Kidney (tissue), 13 donors: ENCODE measurements at regions not wholly inside any gene's neighbourhood (a gene's known extent, or its start where the extent isn't known, plus 50 kb on each side); places are given as distances from the start of the nearest gene placed in this dataset.
A peak's percentile ranks its signal among the peaks of the same experiment; 100 is the strongest.

ENCODE experiments used
- DNase-seq, 5 donors: peaks; one replicate each; pipeline ENCODE4 v3.0.0-alpha.2; 2013 to 2020
- FAIRE-seq: peaks from 2 replicates; lab custom pipeline; 2012; peaks lifted over from hg19 to GRCh38; lab: Jason Lieb, UNC
- H3K27ac ChIP-seq, 2 donors: one replicate each; pipeline ENCODE4 v1.7.0; 2013; ENCODE audit warnings: low read depth in 2 of 2, low read length in 2 of 2, inconsistent platforms in 1 of 2
- H3K27me3 ChIP-seq: one replicate; pipeline ENCODE4 v1.7.1; 2013; ENCODE audit warnings: low read length, inconsistent platforms; ENCODE audit not compliant: control insufficient read depth, insufficient read depth
- H3K36me3 ChIP-seq, 3 donors: one replicate each; pipeline versions ENCODE4 v1.7.0 to v1.7.1; 2013; ENCODE audit warnings: low read length in 3 of 3, control low read depth in 1 of 3, inconsistent platforms in 1 of 3; ENCODE audit not compliant: insufficient read depth in 3 of 3, control insufficient read depth in 2 of 3
- H3K4me1 ChIP-seq, 3 donors: one replicate each; pipeline versions ENCODE4 v1.7.0 to v1.7.1; 2013; ENCODE audit warnings: low read length in 3 of 3, inconsistent platforms in 1 of 3, low read depth in 1 of 3; ENCODE audit not compliant: control insufficient read depth in 2 of 3, insufficient read depth in 2 of 3
- H3K4me3 ChIP-seq, 3 donors: one replicate each; pipeline versions ENCODE4 v1.7.0 to v1.8.1; 2013; ENCODE audit warnings: low read length in 3 of 3, control low read depth in 1 of 3, inconsistent platforms in 1 of 3
- H3K9ac ChIP-seq, 3 donors: one replicate each; pipeline versions ENCODE4 v1.7.0 to v1.7.1; 2013; ENCODE audit warnings: low read length in 3 of 3, control low read depth in 1 of 3, inconsistent platforms in 1 of 3
- H3K9me3 ChIP-seq, 3 donors: one replicate each; pipeline versions ENCODE4 v1.7.0 to v1.7.1; 2013; ENCODE audit warnings: low read length in 3 of 3, control low read depth in 1 of 3, inconsistent platforms in 1 of 3; ENCODE audit not compliant: control insufficient read depth in 2 of 3, insufficient read depth in 1 of 3
- CTCF ChIP-seq: IDR thresholded peaks from 3 replicates; pipeline ENCODE4 v1.5.1; 2012; ENCODE audit warnings: mild to moderate bottlenecking, moderate library complexity, borderline replicate concordance; ENCODE audit not compliant: insufficient read depth; ENCODE audit errors: extremely low read depth
- intact Hi-C: fragments of 100-400 bp; cut with DNase I; formaldehyde crosslinking; loops from one replicate; pipeline ENCODE4 v1.11.1; 2022
- donor health status: control.
- donor health status: control.
- donor health status: control.
- donor health status: control.
- donor health status: control.
- donor health status: DM: yes; HTN: yes; CAD: no.
- donor health status: Normal renal cell carcinoma (clear cell type).

GRCh38 chr4:92071587-92071986, 232.2 kb upstream of the GRID2 start:
- Histone ChIP-seq H3K27ac (no peak overlapping the region), H3K36me3 (no peaks in the 10 kb centered on the region), H3K4me3 (no peak overlapping the region), H3K27me3 (no peaks in the 10 kb centered on the region), H3K9ac (no peak overlapping the region), H3K4me1 (no peaks in the 10 kb centered on the region), H3K9me3 (peaks cover 0 to 9% (median 0%) of the 10 kb centered on the region in 3 donors)
- DNase-seq (no peak), FAIRE-seq (no peak)
- intact Hi-C loops = no loop called here
- TF ChIP-seq CTCF = no peak

- no peaks in the 10 kb centered on the region for H3K27me3 ChIP-seq
- H3K4me3 ChIP-seq = no peak overlapping the region
- no peak for TF ChIP-seq CTCF
- H3K36me3 ChIP-seq = no peaks in the 10 kb centered on the region
- H3K4me1 ChIP-seq = no peaks in the 10 kb centered on the region
- no peak overlapping the region for H3K27ac ChIP-seq
- intact Hi-C loops = no loop called here
- FAIRE-seq (no peak), DNase-seq (peak in 1 of 5 donors; percentile 4)
- peaks cover 0 to 9% (median 0%) of the 10 kb centered on the region in 3 donors for H3K9me3 ChIP-seq
- no peak overlapping the region for H3K9ac ChIP-seq
Measured at GRCh38 chr4:92074839-92075238, 228.9 kb upstream of the GRID2 start.

- intact Hi-C loops = no loop called here
- FAIRE-seq = no peak
- H3K9ac ChIP-seq = no peak overlapping the region
Measured at GRCh38 chr4:92090887-92091286, 212.9 kb upstream of the GRID2 start.

More at GRCh38 chr4:92090887-92091286, 212.9 kb upstream of the GRID2 start:
- Histone ChIP-seq H3K27me3 (no peaks in the 10 kb centered on the region), H3K4me1 (no peaks in the 10 kb centered on the region), H3K27ac (no peak overlapping the region), H3K9me3 (no peaks in the 10 kb centered on the region), H3K36me3 (no peaks in the 10 kb centered on the region), H3K4me3 (no peak overlapping the region)
- DNase-seq = no peak
- TF ChIP-seq CTCF = no peak
